ENCODE measurements at regions not wholly inside any gene's neighbourhood (a gene's known extent, or its start where the extent isn't known, plus 50 kb on each side); places are given as distances from the start of the nearest gene placed in this dataset.
"Not testable (repeated sequence)": the region's sequence is repeated elsewhere in the genome, so short reads cannot be mapped to it uniquely, and the experiment has no call there.

DNA sequence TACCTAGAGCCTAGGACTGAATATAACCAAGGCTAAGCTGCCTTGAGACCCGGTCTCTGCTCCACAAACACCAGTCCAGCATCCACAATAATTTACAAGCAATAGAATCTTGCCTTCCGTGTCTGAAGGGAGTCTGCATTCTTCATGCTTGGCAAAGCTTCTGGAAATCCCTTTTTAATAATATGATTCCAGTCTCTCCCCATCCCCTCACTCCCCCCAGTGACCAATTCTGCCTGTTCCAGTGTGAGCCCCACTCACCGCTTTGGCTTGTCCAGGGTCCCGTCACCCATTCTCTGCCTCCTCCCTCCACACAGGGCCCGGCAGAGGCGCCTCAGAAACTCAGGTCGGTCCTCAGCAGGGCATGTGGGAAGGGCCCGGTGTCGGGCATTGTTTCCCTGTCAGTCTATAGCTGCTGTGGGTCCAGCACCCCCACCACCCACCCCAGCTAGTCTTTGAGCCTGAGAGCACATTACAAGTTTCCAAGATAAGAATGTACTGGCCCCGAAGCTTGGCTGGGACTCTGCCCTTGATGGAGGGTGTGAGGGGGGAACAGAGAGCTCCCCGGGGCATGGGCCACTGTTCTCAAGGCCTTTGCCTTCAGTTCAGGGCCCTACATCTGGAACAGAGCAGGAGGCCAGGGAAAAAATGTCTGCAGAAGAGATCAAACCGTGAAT lies 129.7 kb upstream of the MYCN start:
- no peak for DNase-seq

DNA sequence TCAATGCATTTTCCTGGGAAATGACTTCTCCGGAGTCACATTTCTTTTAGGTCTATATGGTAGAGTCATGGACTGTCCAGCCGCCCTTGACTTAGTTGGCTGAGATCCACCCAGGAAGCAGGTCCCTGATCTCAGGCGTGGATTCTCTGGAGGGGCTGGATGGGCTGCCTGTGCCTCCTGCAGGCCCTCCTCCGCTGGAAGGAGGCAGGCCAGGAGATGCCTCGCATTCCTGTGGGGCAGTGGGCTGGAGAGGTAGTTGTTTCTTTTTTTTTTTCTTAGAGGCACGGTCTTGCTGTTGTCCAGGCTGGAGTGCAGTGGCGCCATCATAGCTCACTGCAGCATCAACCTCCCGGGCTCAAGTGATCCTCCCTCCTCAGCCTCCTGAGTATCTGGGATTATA lies 129.0 kb upstream of the MYCN start:
- DNase-seq = no peak

DNA sequence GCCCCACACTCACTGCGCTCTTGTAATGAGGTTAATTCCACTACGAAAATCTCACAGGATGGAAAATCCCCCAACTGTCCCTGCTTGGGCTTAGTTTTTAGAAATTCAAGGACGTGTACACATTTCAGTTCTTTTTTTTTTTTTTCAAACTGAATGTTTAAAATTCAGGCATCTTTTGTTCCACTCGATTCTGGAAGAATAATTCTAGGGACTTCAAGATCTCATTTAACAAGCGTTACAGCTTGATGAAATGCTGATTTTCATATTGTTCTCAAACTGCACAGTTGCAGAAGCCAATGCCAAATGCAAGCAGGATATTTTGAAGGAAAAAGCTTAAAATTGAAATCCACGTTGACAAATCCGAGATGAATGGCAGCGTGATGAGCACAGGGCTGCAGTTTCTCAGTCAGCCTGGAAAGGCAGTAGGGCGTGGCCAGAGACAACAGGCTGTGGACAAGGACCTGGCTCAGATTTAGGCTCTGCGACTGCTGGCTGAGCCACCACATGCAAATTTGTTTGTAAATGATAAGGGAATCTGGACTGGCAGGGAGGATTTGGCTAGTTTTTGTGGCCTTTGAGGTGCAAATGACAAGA lies 128.1 kb upstream of the MYCN start:
- no peak for DNase-seq

DNA sequence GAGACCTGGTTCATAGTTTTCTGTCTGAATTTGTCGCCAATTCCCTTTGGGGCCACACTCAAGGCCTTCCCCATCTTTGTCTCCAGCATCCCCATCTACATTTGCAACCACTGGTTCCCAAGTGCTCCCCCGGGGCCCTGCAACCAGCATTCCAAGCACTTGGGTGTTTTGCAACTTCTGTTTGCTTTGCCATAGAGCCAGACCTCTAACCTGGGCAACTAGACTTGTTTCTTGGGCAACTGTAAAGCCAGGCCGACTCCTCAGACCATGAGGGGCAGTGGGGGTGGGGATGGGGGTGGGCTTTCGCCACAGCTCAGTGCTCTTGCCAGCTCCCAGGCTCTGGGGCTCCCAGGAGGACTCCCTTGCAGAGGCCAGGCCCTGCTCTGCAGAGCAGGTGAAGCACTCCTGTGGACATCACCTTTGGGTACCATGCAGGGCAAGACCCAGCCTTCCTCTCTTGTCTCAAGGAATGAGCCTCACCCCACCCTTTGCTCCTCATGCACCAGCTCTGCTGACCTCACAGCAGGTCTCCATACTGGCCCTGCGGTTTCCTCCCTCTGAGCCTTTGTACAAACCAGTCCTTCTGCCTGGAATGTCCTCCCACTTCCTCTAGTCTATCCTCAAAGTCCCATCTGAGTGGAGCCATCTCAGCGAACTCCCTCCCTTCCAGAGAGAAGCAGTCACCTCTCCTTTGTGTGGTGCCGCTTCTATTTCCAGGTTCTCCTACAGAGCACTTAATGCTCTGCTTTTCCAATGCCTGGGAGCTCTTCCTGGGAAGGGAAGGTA lies 126.7 kb upstream of the MYCN start:
- no peak for DNase-seq

DNA sequence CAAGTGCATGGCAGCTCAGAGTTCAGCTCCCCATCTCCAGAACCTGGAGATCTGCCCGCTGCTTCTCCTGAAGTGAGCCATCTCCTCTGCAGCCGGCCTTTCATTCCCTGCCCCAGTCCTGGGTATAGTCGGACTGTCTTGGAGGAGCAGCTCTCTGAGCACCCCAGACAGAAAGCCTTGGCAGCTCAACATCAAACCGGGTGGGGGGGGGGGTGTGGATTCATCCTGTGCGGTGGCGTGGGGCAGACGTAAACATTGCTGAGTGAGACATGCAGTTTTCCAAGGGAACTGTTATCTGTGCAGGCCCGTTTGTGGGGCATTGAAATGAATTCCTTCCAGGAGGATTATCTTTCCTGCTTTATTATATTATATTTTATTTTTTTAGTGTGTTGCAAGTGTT lies 125.9 kb upstream of the MYCN start:
- DNase-seq = no peak

DNA sequence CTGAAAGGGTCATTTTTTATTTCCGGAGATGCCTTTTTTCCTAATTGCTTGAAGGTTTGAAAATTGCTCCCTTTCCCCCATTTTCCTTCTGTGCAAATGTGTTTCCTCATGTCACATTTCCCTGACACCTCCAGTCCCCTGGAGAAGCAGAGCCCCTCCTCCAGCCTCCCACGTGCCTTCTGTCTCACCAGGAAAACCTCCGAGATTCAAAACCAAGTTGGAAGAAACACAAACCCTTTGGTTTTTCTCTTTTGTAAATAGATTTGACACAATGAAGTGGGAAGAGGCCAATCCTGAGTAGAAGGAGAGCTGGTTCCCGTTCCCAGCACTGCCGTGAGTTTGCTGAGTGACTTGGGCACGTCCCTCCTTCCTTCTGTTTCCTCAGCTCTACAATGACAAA lies 125.4 kb upstream of the MYCN start:
- no peak for DNase-seq

DNA sequence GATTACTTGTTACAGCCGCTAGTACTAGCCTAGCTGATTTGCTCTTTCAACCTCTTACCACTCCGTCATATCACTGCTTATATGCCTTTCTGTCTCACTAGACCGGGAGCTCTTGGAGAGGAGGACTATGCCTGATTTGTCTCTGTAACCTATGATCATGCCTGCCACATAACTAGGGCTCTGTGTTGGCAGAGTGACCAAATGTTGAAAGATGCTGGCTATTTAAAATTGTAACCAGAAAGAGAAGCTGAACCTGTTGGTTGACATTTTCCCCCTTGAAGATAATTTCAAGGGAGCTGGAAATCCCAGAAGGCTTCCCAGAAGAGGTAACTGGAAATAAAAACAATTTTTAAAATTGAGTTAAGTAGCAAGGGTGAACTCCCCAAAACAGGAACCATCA lies 124.1 kb upstream of the MYCN start:
- no peak for DNase-seq

DNA sequence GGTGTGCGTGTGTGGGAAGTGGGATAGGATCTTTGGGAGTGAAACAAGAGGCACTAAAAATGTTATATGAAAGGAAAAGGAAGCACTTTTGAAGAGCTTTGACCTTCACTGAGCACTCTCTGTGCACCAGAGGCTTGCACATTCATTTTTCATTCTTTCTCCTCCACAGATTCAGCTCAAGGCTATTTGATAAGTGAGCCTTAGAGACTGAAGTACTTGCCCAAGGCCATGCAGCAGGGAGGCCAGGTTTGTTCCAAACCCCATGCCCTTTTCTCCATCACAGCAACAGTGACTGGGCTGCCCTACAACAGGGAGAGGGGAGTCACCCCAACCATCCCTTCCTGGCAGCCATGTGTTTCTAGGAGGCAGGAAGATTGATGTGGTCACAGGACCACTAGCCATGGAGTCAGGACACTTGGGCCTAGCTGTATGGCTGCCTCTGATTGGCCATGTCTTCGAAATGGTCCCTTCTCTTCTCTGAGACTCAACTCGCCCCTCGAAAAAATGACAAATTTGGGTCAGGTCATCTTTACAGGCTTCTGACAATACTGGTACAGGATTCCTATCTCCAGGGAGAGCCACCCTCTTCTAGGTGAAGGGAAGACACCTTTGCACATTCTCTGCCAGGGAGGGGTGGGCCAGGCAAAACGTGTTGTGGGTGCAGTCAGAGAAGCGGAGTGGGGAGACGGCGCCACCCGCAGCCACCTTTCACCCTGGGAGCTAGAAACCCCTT lies 123.5 kb upstream of the MYCN start:
- no peak for DNase-seq

DNA sequence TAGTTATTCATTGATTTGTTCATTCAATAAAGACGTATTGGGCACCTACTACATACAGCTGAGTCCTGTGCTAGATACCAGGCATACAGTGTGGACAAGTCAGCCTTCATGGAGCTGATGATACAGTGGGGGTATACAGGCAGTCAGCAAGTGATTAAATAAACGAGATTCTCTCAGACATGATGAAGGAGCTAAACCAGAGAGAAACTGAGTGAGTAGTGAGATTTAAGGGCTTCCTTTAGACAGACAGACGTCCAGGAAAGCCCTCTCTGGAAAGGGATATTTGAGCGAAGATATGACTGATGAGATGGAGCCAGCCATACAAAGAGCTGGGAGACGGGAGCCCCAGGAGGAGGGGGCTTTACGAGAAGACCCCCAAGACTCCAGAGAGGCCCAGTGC lies 122.6 kb upstream of the MYCN start:
- no peak for DNase-seq

DNA sequence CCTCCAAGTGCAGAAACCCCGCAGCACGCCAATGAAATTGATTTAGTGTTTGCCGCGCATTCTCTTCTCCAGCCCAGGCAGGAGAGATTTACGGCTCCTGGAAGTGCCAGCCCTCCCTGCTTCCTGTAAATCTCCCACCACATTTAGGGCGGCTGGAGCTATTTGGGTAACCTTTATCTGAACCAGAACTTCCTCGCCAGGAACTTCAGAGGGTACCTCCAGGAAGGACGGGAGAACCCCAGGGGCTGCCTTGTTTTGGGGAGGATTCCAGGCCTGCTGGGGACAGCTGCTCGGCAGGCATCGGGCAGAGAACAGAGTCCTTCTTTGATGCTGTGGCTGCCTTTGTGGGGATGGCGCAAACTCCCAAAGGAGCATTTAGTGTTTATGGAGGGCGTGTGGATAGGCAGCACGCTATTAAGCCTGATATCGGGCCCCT lies 122.0 kb upstream of the MYCN start:
- peak; percentile 82 for DNase-seq

DNA sequence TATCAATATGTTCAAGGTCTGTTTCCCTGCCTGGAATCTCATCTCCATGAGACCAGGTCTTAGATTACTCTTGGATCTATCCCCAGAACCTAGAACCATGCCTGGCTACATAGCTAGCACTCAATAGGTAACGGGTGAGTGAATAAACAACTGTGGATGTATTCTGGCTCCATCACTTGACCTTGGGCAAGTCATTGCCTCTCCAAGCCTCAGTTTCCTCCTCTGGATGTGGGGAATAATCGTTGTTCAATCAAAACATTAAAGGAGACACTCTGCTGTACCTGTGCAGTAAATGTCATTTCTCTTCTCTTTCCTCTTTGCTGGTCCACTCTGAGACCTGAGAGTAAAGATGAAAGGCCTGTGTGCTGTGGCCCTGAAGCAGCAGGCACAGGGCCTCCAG lies 121.5 kb upstream of the MYCN start:
- no peak for DNase-seq

DNA sequence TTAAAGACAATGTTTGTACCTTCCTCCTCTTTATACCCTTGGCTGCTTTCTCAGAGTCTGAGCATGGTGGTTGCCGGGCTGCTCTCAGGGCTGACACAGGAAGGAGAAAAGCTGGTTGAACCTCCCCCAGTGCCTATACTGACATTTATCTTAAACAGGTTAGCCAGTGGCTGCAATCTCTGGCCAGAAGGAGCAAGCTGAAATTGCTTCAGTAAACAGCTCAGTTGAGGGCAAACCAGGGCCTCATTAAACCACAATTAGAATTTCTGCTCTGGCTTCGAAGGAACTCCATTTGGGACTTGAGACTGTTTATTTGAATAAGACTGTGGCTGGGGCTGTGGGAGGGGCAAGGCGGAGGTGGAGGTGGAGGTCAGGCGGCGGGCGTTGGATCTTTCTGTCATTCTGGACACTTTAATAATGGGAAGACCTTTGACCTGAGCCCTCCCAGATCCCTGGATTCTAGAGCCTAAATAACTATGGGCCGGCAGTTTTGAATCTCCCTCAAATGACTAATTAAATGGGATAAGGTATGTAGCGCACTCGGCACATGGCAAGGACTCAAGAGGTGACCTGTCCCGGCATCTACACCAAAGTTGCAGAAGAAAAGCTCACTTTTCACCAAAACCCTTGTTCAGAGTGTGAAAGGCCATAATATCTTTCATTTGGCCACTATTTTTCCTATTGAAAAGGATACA lies 120.6 kb upstream of the MYCN start:
- DNase-seq = no peak

DNA sequence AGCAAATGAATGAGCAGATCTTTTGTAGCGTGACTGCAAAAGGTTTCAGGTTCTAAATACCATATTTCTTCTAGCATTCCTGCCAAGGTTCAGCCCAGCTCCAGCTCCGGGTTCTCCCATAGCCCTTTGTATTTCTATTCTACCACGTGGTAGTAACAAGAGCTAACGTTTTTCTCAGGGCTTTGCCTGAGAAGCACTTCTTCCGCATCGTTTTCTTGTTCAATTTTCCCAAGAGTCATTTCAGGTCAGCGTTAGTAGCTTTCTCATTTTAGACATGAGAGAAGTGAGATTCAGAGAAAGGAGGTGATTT lies 120.1 kb upstream of the MYCN start:
- no peak for DNase-seq

DNA sequence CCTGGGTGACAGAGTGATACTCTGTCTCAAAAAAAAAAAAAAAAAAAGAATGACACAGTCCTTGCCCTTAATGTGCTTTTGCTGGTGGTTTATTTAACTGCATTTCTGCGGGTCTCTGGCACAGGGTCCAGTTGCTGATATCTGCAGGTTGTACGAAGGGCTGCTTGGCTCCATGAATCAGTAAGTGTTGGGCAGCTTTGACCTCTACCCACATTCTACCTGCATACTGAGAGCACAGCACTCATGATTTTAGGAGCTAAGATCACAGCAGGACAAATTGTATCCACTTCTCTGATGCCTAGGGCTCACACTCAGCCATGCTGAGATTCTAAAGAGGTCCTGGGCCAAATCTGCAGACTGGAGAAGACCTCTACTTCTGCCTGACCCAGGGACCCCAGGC lies 119.4 kb upstream of the MYCN start:
- no peak for DNase-seq

DNA sequence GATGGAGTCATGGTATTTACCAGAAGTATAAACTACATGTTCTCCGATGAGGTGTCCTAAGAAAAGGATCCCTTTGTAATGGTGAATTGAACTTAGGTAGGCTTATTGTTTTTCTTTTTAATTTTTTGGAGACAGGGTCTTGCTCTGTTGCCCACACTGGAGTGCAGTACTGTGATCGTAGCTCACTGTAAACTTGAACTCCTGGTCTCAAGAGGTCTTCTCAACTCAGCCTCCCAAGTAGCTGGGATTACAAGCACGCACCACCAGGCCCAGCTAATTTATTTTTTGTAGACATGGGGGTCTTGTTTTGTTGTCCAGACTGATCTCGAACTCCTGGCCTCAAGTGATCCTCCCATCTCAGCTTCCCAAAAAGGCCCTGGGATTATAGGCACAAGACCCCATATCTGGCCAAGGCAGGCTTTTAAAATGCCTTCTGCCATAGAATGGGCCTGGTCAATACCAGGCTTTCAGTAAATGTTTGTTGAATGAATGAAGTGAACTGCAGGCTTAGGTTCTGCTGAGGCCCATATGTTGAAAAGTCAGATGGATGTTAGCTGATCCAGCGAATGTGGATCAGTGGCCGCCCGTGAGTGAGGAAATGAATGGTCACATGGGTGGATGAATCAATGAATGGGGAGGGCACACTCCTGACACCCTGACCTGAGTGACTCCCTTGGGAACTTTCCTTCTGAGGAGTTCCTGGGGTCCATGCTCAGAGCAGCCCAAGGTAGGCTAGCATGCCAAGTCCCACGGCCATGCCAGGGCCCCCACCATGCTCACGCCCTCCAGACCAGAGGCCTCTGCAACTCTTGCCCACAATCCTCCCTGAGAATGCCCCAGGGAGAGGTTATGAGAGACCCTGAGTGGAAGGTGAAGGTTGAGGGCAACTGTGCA lies 118.0 kb upstream of the MYCN start:
- no peak for DNase-seq

DNA sequence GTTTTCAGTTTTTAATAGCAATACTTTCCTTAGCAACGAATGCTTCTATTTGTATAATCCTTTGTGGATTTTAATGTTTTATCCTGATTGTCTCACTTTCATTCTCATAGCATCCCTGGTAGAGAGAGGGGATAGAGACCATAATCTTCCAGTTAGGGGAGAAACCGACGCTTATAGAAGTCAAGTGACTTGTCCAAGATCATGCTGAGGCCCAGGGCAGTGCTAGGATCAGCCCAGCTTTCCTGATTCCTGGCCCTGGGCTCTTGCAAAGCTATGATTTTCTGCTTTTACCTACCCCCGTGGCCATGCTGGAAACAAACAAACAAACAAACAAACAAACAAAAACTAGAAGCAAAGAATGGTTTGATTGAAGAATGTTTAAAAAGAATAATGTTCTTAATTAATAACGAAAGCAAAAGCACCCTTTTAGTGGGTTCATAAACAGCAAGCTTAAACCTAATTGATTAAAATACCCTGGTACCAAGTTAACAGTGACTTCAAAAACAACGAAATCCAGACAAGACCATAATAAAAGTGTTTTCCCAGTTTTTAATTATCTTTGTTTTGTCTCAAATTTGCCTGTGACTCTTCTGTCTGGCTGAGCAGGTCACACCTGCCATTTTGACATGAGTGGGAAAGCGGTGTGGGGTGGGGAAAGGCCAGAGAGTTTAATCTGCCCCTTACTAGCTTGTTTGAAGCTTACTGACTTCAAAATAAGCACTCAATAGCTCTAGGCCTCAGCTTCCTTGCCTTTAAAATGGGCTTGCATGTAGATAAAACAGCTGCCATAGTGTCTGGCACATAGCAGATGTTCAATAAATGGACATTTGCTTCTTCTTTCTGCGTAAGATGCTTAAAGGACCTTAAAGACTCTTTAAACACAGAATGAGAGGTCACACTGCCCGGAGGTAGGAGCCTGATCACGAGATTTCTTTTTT lies 116.6 kb upstream of the MYCN start:
- no peak for DNase-seq

DNA sequence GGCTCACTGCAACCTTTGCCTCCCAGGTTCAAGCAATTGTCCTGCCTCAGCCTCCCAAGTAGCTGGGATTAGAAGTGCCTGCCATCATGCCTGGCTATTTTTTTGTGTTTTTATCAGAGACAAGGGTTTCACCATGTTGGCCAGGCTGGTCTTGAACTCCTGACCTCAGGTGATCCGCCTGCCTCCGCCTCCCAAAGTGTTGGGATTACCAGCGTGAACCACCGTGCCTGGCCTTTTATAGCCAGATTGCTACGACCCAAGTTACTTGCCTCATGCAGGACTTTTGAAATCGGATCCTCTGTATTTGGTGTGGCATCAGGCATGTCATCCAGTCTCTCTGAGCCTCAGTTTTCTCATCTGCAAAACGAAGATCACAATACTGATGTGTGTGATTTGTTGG lies 115.9 kb upstream of the MYCN start:
- not testable (repeated sequence) for DNase-seq

DNA sequence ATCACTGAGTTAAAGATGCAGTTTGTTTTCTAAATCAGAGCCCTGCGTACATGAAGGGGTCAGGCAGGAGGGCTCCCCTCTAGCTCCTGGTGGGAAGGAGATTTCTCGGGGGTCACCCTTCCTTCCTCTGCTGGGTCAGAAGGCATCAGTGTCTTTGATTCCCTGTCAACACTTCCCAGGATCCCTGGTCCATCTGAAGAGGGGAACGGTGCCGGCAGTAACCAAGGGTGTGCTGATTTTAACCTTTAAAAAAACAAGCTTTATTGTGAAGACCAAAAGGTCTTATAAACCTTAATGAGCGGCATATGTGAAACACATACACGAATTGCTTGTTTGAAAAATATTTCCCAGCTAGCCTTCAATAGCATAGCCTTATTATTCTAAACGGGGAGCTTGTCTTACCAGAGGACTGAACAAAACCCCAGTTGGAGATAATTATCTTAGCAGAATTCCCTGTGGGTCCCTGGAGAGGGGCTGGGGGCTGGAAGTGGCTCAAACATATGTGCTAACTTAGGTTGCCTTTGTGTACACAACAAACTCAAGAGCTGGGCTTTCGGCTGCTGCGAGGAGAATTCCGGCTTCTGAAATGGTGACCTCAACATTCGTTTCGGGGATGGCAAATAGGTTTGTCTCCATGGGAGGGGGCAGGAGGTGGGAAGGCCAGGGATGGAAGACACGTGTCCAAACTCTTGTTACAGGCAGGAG lies 114.9 kb upstream of the MYCN start:
- no peak for DNase-seq

DNA sequence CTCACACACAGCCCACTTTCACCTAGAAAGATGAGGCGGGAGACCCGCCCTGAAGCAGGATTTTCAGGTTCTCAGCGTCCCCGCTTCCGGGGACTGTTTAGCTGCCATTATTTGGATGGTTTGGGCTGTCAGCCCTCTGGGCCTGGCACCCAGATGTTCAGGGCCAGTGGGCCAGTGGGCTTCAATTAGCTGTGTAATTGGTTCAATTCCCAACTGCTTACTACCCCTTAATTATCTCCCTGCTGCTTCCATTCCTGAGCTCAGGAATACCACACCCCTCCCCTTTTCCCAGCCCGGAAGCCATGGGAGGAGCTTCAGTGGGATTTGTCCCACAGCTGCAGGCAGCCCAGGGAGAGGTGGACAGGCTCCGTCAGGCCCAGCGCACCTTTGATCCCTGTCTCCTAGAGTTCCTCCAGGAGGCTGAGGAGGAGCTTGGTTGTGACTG lies 114.1 kb upstream of the MYCN start:
- DNase-seq = no peak

DNA sequence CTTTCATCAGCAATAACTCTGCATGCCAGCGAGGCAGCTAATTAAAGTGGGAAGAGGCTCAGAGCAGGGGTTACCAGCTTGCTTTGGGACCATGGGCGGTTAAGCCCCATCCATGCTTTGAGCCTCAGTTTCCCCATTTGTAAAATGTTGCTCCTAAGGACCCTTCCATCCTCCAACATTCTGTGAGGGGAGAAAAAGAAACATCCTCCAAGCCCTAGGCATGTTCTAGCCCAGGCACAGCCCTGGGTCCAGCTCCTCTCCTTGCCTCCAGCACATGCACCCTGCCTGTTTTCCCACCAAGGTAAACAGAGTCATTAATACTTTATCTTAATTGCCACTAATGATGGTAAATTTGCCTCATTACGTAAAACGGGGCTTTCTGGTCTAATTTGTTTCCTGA lies 113.3 kb upstream of the MYCN start:
- DNase-seq = no peak
